AG04449 (cell line): ENCODE measurements at regions not wholly inside any gene's neighbourhood (a gene's known extent, or its start where the extent isn't known, plus 50 kb on each side); places are given as distances from the start of the nearest gene placed in this dataset.

Experiments
- CTCF ChIA-PET: fragments of 350-600 bp; formaldehyde crosslinking; extraction: SDS; loops from one replicate; lab custom pipeline; 2021; ENCODE audit warnings: antibody characterized with exemption; lab: Yijun Ruan, JAX
- POLR2A ChIA-PET: fragments of 400-600, 350-600 bp; formaldehyde crosslinking; extraction: SDS; loops from one replicate; lab custom pipeline; 2020; ENCODE audit warnings: antibody characterized with exemption, inconsistent platforms; lab: Yijun Ruan, JAX
- DNase-seq: peaks from one replicate; pipeline ENCODE4 v3.0.0-alpha.2; 2010; ENCODE audit warnings: low read depth, low spot score
- H3K4me3 ChIP-seq: 2 replicates; pipeline ENCODE4 v1.5.1; 2011; ENCODE audit warnings: low read depth, mild to moderate bottlenecking, control low read depth, low read length
- TF ChIP-seq, protein P1 (sequence below): IDR thresholded peaks from one replicate; pipeline ENCODE4 v1.5.1; 2011; ENCODE audit warnings: mild to moderate bottlenecking, moderate library complexity, low read length, control low read depth, inconsistent platforms; ENCODE audit not compliant: insufficient read depth; ENCODE audit errors: missing control alignments

DNA sequence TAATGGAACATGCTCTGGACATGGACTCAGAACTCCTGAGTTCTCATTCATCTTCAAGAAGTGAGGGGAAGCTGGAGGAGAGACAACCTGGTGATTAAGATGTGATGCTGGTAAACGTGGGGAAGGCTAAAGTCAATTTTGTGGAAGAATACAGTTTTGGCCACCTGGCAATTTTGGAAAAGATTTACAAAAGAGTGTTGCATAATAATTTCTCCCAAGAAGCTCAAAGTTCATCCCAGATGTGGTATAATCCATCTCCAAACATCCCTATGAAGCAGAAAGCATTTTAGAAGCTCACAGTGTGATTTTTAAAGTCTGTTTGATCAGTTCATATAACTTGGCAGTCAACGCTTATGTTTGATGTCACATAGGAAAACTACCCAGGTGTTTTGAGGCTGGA, 208.7 kb downstream of the LMX1A start:
- POLR2A ChIA-PET: no interaction called here

DNA sequence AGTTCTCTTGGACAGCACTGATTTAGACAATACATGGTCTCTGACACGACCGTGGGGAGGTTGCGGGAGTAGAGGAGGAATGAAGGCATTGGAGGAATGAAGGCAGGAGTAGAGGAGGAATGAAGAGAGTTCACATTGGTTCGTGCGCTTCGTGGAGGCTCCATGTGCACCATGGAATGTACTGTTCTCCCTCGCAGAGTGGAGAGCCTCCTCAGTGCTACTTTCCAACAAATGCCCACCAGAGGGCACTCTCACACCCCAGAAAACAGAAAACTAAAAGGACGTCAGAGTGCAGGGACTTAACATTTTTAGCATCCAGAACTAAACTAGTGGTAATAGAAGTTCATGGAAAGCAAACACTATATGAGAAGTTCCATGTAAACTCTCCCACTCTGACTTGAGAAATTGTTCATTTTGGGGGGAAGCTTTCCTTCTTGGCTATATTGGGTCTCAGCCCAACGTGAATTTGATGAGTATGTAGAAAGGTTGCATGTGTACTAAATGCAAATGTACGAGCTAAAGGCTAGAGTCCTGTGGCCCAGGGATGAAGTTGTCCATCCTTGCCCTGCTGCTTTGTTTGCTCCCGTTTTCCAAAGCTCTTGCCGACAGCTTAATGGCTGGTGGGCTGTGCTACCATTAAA, 211.6 kb downstream of the LMX1A start:
- TF ChIP-seq, protein P1, sequence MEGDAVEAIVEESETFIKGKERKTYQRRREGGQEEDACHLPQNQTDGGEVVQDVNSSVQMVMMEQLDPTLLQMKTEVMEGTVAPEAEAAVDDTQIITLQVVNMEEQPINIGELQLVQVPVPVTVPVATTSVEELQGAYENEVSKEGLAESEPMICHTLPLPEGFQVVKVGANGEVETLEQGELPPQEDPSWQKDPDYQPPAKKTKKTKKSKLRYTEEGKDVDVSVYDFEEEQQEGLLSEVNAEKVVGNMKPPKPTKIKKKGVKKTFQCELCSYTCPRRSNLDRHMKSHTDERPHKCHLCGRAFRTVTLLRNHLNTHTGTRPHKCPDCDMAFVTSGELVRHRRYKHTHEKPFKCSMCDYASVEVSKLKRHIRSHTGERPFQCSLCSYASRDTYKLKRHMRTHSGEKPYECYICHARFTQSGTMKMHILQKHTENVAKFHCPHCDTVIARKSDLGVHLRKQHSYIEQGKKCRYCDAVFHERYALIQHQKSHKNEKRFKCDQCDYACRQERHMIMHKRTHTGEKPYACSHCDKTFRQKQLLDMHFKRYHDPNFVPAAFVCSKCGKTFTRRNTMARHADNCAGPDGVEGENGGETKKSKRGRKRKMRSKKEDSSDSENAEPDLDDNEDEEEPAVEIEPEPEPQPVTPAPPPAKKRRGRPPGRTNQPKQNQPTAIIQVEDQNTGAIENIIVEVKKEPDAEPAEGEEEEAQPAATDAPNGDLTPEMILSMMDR: peak; percentile 69
- peak; percentile 12 for DNase-seq
- ChIA-PET CTCF (interaction anchor here (0.8 to 2.2 kb wide), 20 partner anchors 8 to 449 kb away, joined by 3 to 12 read pairs (median 4); no protein-coding TSS in a partner anchor), POLR2A (no interaction called here)
- H3K4me3 ChIP-seq: no peak overlapping the region

More for the DNA sequence above, 208.7 kb downstream of the LMX1A start:
- H3K4me3 ChIP-seq: no peak overlapping the region
- no peak for DNase-seq
- CTCF ChIA-PET: interaction anchor here (0.7 kb wide), 1 partner anchor 34 kb away, joined by 3 read pairs; no protein-coding TSS in a partner anchor
- TF ChIP-seq, protein P1: no peak

- H3K4me3 ChIP-seq: no peak overlapping the region
- TF ChIP-seq, protein P1: peak; percentile 38
- CTCF ChIA-PET: interaction anchor here (1.0 kb wide), 1 partner anchor 24 kb away, joined by 3 read pairs; no protein-coding TSS in a partner anchor
- DNase-seq: no peak
- POLR2A ChIA-PET: no interaction called here
Observed at GRCh38 chr1:165143437-165144065, 213.0 kb downstream of the LMX1A start.

- ChIA-PET POLR2A (no interaction called here), CTCF (no interaction called here)
- no peak overlapping the region for H3K4me3 ChIP-seq
- no peak for DNase-seq
- TF ChIP-seq, protein P1: no peak
Observed at GRCh38 chr1:165138960-165139359, 217.6 kb downstream of the LMX1A start.

DNA sequence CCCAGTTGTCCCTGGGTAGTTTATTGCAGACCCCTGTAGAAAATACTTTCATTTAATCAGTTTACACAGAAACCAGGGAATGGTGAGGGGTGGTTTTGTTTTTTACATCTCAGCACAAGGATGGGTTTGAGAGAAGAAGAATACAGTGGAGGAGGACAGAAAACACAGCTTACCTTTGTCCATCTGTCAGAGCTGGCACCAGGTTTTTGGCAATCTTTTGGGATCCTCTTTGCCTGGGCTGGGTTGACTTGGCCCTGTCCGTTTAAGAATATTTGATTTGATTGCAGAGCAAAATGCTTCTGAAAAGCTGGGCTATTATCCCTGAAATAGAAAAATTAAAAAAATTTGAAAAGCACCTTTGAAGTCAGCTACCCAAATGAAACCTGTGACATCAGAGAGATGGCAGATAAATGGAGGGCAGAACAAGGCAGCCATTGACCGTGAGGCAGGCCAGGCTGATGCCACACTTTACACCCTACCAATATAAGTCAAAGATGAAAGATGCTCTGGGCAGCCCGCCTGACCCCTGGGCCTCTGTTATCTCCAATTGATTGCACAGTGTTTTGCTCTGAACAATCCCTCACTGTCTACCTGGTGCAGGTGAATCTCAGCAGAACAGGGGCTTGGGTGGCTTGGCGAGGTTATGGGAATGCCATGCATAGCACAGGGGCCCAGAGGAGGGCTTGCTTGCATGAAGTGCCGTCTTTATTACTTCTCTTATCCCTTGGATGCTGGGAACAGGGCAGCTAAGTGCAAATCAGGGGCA, 218.8 kb downstream of the LMX1A start:
- DNase-seq: no peak
- TF ChIP-seq, protein P1: no peak
- no peak overlapping the region for H3K4me3 ChIP-seq
- CTCF ChIA-PET: no interaction called here
- POLR2A ChIA-PET: no interaction called here

DNA sequence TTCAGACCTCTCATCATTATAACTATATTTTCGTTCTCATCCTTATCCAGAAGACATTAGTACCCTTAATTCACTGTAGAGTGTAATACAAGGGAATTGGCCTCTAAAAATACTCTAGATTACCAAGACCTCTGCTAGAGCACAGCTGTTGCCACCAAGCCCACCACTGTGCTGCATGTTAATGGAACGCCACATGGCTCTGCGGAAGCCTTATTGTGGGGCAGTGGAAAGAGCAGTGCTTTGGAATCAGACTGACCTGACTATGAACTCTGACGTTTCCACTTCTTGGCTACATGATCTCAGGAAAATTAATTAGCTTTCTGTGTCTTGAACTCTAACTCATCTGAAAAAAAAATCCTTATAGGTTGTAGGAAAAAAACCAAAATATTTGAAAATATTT, 222.1 kb downstream of the LMX1A start:
- no peak for DNase-seq
- H3K4me3 ChIP-seq: no peak overlapping the region
- TF ChIP-seq, protein P1: no peak
- ChIA-PET POLR2A (no interaction called here), CTCF (no interaction called here)
